ENCODE measurements at regions not wholly inside any gene's neighbourhood (a gene's known extent, or its start where the extent isn't known, plus 50 kb on each side); places are given as distances from the start of the nearest gene placed in this dataset.

- no peak for DNase-seq
These were observed 297.2 kb upstream of the ZNF32 start for GRCh38 chr10:43945908-43946307.

GRCh38 chr10:43945094-43945730 is 296.5 kb upstream of the ZNF32 start:
- DNase-seq = no peak

DNA sequence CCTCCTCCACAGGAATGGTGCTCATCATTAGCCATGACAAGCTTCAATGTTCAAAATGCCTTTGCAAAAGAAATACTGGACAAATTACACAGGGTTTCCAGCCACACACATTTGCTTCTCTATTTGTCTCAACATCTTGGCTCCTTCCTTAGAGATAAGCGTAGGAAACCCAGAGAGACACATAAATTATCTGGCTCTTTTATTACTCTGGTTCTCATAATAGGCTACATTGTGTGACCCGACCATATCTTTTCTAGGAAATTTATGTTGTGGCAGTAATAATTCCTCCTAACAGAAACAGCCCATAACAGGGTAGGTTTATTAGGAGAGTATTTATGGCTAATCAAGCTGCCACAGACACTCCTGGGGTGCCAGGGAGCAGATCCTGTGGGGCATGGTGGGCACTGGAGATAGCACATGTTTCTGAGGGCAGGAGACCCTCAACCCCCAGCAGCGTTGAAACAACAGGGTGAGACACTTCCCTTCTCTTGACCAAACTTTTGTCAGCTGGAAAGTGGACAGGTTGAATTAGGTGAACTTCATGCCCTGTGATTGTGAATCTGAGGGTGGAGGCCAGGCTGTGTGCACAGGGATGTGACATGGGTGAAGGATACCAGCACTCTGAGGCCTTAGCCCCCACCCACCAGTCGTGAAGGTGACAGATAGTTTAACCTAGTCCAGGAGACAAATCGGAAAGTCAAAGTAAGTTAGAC is 295.9 kb upstream of the ZNF32 start:
- DNase-seq = no peak

DNA sequence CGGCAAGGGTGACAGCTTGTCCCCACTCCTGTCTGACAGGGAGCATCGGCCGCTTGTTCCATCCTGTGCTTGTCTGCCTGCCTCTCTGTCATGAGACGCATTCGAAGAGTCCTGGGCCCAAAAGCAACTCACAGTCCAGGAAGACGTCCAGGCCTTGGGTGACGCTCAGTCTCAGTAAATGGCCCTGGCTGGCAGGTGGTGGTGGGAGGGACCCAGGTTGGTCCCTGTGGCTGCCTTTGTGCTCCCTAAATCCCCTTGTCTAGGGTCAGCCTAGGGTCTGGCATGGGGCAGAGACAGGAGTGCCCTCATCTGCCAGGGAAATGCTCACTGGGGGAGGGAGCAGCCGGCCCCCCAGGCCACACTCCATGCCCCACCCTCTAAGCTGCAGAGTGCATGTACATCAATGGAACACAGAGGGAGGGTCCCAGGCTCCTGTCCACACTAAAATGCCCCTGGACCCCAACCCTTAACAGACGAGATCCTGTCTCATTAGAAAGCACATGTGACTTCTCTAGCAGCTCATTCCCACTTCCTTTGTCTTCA is 295.2 kb upstream of the ZNF32 start:
- no peak for DNase-seq

DNA sequence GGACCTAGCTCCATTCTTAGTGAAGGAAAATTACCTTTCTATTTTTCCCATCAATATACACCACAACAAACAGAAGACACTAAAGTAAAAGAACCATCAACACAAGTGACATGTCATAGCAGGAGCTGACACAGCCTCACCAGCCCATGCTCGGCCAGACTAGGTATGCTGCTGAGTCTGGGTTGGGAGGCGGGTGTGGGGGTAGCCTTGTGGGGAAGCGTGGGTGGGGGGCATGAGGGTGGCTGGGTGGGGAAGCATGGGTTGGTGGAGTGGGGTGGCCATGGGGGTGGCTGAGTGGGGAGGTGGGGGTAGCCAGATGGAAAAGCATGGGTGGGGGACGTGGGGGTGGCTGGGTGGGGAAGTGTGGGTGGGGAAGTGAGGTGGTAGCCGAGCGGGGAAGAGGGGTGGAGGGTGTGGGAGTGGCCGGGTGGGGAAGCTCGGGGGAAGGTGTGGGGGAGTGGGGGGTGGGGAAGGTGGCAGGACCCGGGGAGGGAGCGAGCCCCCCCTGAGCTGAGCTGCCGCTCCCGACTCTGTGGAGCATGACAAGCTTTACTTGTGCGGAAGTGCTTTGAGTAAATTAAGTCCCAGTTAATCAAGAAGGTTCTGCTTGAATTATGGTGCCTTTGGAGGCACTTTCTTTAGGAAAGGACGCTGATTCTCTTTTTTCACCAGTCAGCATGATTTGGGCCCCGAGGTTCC is 294.6 kb upstream of the ZNF32 start:
- no peak for DNase-seq

DNA sequence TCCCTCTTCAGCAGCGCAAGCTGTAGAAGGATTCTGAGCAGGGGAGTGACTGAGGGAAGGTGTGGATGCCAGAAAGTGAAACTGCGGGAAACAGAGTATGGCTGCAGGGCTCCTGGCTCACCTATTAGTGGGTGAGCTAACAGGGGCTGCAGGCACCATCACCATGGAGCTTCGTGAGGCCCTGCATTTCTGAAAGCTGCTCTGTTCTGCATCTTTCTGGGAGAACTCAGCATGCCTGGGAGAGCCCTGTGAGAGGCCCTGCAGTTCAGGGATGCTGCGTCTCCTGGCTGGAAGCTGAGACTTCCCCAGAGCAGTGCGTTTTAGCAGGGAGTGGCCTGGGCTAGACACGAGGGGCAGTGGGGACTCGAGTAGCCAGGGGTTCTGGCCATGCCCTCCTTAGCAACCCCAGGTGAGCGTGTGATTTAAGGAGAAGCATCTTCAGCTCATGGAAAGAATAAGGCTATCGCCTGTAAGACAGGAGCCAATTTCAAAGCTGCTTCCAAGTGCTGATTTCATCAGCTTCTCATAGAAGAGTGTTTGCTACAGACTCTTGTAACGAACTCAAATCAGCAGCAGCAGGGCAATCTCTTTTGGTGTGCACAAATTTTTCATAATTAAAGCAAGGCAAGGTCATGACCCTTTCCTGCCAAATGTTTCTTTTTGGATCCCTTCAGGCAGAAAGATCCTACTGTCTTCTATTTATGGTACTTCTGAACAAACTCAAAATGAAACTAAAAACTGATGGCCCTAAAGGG is 293.6 kb upstream of the ZNF32 start:
- DNase-seq = no peak

GRCh38 chr10:43940898-43941837 is 292.5 kb upstream of the ZNF32 start:
- DNase-seq = no peak

GRCh38 chr10:43939939-43940820 is 291.5 kb upstream of the ZNF32 start:
- no peak for DNase-seq

DNA sequence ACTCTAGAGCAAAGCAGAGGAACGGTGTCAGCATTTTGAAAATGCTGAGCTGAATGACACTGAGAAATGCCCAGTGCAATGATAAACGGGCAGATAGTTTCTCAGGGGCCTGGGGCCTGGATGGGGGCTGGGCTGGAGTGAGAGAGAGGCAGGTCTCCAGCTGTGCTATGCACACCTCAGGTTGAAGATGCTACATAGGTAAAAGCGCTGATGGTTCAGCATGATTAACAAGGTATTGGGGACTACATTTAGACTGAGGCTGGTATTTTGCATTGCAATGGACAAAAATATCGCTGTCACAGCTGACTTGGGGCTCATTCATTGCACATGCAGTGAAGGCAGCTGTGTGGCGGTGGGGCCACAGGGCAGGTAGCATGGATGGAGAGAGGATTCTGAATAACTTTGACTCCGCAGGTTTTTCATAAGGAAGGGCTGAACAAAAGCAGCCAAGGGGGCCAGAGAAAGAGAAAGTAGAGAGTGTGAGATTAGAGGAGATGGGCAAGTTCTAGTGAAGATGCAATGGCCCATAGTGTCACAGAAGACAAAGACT is 290.8 kb upstream of the ZNF32 start:
- no peak for DNase-seq

DNA sequence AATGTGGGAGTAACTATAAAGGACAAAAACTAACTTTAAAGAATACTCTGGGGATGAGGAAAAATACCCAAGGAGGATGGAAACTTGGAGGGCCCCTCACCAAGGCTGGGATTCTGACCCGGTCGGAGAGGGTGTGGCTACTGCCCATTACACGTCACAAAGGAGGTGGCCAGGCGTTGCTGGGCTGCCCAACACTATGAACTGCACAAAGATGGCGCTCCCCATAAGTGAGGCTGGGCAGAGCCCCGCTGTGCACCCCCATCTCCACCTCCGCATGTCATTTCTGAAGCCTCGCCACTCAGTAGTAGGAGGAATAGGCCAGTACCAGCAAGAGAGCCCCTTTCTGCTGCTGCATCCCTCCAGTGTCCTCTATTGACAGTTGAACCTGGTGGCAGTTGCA is 290.1 kb upstream of the ZNF32 start:
- DNase-seq = no peak

- DNase-seq = no peak
These were observed 282.7 kb upstream of the ZNF32 start for GRCh38 chr10:43931308-43931930.

DNA sequence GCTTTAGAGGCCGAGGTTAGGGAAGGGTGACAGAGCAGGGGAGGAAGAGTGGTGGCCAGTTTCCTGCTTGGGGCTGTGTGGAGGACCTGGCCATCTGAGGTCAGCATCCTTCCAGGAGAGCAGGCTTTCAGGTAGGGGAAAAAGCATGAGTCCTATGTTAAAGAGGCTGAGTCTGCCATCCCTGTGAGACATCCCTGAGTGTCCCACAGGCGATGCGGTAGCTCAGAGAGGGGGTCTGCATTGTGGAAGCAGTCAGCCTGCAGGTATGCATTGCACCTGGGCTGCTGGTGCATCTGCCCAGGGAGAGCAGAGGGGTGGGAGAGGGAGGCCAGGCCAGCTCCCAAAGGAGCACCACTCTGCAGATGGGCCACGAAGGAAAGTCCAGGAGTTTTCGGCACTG is 282.1 kb upstream of the ZNF32 start:
- no peak for DNase-seq

- no peak for DNase-seq
These were observed 281.6 kb upstream of the ZNF32 start for GRCh38 chr10:43930243-43930642.

DNA sequence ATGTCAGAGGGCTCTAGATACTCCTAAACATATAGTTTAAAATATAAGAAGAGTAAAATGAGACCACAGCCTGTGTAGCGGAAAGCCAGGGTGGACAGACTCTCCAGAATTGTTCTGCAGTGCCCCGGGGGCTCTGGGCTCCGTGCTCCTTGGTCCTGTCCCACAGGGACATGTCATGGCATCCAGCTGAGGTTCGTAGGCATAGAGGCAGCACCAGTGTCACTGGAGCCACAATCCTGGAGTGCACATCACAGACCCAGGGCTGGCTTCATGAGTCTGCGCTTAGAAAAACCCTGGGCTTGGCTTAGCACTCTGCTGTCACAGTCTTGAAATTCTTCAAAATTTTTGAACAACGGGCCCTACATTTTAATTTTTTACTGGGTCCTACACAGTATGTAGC is 280.4 kb upstream of the ZNF32 start:
- no peak for DNase-seq

- no peak for DNase-seq
These were observed 279.8 kb upstream of the ZNF32 start for GRCh38 chr10:43928425-43928968.

GRCh38 chr10:43926875-43927406 is 278.3 kb upstream of the ZNF32 start:
- no peak for DNase-seq

DNA sequence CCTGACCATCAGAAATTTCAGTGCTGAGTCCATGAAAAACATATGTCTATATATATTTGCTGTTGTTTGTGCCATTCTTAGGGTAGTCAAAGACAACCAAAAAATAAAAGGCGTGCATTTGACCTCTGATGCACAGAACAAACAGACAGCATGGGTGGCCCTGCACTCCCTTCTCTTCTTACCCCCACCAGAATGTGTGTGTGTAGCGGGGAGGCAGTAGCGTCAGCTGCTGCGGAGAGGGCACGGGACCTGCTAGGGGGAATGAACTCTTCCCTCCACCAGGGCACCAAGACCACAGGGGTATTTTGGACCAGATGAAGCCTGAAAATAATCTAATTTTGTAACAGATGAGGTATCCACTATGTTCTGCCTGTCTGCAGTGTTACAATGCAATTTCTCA is 277.7 kb upstream of the ZNF32 start:
- DNase-seq = no peak

DNA sequence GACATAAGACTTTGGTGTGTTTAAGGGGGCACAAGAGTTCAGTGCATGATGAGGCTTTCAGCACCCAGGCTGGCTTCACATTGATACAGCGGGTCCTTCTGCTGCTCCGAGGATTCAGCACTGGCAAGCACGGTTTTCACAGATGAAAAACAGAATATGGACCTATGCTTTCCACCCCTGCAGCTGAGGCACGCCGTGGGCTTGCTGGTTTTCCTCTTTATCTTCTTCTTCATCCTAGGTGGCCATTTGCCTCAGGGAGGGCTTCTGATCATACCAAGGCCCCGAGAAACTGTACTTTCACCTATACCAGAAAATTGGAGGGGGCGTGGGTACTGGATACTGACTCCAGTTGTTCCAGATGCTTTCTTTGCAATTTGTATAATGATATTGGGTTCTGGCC is 277.1 kb upstream of the ZNF32 start:
- DNase-seq = no peak

DNA sequence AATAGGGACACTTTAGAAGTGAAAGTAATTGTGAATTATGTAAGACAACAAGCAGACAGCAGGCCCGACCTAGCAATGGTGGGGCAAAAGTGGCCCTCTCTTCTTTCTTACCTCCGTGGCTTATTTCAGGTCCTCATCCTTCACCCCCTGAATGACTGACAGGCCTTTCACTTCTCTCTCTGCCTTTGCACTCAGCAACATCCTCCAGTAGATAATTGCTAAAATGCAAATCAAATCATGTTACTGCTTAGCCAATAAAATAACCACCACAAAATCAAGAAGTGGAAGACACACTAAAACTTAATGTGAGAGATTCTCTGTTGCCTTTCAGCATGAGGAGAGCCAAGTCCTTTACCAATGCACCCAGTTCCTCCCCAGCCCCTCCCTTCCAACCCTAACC is 274.6 kb upstream of the ZNF32 start:
- no peak for DNase-seq
